ENCODE measurements at regions not wholly inside any gene's neighbourhood (a gene's known extent, or its start where the extent isn't known, plus 50 kb on each side); places are given as distances from the start of the nearest gene placed in this dataset.
"Not testable (repeated sequence)": the region's sequence is repeated elsewhere in the genome, so short reads cannot be mapped to it uniquely, and the experiment has no call there.

DNA sequence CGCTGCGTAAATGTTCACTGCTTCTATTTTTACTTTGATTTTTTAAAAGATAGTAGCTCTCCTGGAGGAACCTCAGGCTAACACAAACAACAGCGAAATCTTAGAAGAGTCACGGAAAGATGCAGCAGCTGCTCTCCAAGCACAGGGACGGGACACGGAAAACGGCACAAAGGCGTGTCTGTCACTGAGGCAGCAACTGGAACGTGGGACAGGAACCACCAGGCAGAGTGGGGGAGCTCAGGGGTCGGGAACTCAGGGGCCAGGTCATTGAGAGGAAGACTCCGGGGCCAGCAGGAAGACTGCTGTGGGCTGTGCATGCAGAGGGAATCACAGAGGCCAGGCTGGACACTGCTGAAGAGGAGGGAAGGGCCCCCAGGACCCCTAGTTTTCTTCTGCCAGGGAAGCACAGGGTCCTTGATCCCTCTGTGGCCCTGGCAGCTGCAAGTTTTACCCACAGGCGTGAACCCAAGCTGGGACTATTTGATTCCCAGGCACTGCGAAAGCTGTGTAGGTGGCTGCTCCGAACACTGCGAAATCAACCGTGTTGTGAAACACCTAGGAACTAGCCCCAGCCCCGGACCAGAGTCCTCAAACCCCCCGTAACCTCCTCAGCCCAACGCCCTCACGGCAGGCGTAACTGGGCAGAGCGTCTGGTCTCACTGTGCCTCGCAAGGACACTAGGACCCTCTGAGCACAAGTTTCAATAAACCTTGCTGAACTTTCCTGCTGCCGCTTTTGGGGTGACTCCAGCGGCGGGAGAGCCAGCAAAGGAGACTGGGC, 263.0 kb downstream of the EIPR1 start:
- DNase-seq, result no peak

DNA sequence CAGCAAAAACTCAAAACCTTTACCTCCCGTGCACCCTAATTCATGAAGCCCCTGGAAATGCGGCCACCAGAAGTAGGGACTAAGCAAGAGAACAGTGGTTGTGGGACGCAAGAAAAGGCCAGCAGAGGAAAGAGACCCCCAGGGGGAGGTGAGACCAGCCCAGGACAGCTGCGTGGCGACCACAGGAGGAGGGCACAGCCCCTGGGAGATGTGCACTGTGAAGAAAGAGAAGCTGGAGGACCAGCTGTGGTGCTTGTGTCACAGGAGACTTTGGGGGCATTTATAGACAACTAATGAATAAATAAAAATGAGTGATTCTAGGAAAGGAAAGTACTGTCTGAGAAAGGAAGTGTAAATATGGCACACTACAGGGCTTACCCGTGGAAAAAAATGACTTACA, 263.8 kb downstream of the EIPR1 start:
- DNase-seq, result no peak

DNA sequence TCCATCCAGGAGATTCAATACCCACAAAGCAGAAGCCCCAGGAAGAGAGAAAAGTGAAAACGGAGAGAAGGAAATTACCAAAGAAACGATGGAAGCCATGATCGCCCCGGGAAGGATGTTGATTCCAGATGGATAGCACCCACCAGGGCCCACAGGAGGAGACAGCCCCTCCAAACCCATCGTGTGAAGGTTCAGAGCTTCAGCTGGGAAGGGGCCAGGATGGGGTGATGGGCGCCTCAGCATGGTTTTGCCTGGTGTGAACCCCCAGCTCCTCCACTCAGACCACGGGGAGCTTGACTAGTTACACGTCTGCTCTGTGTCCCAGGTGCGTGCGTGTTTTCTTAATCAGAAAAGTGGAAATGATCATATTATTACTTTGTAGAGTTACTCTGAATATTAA, 264.5 kb downstream of the EIPR1 start:
- no peak for DNase-seq

DNA sequence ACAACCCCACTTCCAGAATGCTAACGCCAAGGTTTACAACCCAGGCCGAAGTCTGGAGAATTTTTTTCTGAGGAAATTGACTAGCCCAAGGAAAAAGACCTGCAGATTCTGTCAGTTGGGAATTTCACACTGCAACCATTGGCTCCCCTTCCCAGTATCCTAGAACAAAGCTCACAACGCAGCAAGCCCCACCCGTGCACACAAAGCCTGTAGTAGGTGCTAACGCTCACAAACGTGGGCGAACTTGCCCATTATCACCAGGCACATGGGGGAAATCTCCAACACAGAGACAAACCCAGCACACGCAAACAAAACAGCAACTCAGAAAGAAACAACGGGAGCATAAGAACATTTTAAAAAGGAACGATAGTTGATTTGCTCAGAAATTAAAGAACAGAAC, 265.1 kb downstream of the EIPR1 start:
- DNase-seq, result no peak

- DNase-seq, result no peak
Measured at GRCh38 chr2:3112131-3112530, 265.5 kb downstream of the EIPR1 start.

DNA sequence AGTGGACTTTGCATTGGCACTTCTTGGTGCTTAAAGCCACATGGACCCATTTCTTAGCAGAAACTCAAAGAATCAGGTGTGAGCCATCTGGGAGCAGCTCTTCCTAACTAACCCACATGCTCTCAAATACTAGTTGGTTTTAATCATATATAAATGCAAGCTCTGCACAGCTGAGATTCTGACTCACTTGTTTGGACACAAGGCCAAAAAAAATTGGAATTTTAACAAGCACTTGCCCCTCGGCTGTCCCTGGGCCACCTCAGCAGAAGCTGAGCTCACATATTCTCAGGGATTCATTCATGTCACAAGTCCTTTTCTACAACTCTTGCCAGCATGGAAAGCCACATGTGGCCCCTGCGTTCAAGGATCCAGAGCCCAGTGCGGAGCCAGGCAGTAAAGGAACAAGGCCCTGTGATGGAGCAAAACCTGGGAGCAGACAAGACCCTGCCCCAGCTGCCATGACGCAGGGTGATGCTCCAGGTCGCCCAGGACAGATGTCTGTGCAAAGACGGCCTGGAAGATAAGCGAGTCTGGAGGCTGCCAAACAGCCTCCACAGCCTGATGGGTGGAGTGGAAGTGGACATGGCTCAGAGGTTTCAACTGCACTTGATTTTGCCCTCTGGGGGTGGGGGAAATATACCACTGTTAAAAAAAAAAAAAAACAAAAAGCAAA, 266.5 kb downstream of the EIPR1 start:
- DNase-seq, result no peak

DNA sequence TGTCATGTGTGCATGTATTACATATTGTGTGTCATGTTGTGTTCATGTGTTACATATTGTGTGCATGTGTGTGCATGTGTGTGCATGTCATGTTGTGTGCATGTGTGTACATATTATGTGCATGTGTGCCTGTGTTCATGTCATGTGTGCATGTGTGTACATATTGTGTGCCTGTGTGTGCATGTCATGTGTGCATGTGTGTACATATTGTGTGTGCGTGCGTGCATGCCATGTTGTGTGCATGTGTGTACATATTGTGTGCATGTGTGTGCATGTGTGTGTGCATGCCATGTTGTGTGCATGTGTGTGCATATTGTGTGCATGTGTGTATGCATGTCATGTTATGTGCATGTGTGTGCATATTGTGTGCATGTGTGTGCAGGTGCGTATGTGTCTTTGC, 267.1 kb downstream of the EIPR1 start:
- no peak for DNase-seq

DNA sequence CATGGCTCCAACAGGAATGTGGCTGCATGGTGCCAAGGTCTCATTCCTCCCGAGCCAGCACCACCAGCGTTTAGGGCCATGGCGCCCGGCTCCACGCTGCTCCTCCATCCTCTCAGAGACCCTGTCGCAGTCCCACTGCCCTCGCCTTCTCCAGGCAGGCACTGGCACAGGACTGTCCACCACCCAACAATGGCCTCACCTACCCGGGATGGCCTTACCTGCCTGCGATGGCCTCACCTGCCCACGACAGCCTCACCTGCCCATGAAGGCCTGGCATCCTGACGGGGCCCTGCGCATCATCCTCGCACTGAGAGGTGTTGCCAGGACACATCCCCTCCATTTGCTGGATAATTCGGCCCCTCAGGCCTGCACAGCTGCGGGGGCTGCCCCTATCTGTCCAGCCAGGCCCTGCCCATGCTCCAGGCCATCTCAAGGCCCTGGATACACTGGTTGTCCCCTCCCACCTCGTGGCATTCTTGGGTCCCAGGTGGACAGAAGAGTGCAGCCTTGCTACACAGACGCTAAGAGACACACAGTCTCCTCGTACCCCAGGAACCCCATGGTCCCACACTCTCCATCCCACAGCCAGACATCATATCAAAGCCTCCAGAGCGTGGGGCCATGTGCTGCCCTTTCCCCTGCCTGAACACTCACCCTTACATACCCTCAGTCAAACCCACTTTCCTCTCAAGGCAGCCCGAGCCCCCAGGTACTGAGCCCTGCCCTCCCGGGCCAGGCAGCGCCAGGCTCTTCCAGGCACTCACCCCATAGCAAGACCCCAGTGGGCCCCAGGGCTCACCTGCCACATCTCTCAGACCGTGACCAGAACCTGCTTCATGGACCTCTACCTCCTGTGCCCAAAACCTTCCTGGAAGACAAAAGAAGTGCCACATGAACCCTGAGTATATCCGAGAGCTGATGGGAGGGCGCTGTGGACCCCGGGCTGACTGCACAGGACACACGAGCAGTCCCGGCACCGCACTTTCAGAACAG, 268.6 kb downstream of the EIPR1 start:
- DNase-seq, result no peak

GRCh38 chr2:3108105-3108504, 269.5 kb downstream of the EIPR1 start:
- DNase-seq, result no peak

DNA sequence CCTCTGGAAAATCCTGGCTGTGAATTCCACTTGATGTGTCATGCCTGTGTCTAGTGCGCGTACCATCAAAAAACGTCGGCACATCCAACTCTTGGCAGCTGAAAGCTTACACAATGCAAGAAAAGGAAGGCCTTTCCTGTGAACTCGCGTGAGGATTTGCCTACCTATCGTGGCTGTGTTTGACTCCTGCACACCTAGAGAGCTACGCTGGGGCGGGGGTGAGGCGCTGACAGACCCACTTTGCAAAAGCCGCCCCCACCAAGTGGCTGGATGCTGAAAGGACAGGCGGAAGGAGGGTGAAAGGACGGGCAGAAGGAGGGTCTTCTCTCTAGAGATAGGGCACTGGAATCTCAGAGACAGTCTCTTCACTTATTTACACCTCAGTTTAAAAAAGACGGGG, 270.1 kb downstream of the EIPR1 start:
- DNase-seq, result no peak

GRCh38 chr2:3105814-3106569, 271.6 kb downstream of the EIPR1 start:
- no peak for DNase-seq

DNA sequence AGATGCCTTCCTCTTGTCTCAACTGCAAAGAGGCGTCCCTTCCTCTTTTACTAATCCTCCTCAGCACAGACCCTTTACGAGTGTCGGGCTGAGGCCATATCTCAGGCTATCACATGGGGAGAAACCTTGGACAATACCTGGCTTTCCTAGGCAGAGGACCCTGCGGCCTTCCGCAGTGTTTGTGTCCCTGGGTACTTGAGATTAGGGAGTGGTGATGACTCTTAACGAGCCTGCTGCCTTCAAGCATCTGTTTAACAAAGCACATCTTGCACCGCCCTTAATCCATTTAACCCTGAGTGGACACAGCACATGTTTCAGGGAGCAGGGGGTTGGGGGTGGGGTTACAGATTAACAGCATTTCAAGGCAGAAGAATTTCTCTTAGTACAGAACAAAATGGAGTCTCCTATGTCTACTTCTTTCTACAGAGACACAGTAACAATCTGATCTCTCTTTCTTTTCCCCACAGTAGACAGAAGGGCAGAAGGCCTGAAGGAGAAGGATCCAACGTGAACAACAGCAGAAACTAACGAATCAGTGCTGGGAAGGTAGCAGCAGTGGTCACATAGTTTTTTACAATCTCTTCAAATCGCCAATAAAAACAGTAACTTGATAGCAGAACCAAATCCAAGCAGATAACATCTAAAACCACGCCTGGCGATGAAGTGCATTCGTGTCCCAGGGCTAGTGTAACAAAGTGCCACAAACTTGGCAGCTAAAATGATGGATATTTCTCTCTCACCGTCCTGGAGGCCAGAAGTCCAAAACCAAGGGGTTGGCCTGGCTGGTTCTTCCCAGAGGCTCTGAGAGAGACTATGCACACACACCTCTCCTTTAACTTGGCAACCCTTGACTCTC, 272.4 kb downstream of the EIPR1 start:
- DNase-seq, result not testable (repeated sequence)

DNA sequence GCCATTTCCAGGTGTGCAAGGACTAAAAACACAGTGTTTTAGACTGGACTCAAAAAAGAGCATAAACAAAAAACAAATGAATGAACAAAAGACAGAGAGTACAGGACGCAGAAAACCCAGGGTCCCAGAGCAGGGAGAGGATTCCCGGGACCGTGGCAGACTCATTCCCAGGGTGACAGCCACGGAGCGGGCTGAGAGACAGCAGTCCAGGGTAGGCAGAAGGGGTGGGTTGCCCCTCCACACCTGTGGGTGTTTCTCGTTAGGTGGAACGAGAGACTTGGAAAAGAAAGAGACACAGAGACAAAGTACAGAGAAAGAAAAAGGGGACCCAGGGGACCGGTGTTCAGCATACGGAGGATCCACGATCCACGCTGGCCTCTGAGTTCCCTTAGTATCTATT, 273.4 kb downstream of the EIPR1 start:
- DNase-seq, result no peak

DNA sequence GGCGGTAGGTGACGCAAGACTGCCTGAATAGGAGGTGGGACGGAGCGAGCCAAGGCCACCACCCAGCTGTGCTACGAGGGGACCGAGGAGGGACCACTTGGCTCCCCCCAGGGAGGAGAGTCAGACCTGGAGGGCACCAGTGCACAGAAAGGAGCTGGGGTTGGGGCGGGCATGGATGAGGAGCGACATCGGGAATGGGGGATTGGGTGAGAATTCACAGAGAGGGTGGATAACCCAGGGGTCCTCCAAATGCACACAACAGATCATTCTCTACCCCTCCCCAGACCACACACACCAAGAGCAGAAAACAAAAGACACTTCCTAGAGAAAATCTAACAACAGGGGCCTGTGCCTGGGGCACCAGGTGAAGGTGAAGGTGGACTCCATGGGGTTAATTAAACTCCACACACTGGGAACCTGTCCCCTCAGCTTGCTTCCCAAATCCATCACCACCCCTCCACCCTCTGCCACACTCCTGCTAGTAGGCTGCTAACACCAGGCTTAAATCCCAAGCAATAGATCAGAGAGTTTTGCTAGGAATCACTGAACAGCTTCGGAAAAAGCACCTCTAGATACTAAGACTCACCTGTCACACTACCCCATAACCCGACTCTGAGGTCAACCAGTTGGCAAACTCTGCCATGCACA, 274.6 kb downstream of the EIPR1 start:
- no peak for DNase-seq

DNA sequence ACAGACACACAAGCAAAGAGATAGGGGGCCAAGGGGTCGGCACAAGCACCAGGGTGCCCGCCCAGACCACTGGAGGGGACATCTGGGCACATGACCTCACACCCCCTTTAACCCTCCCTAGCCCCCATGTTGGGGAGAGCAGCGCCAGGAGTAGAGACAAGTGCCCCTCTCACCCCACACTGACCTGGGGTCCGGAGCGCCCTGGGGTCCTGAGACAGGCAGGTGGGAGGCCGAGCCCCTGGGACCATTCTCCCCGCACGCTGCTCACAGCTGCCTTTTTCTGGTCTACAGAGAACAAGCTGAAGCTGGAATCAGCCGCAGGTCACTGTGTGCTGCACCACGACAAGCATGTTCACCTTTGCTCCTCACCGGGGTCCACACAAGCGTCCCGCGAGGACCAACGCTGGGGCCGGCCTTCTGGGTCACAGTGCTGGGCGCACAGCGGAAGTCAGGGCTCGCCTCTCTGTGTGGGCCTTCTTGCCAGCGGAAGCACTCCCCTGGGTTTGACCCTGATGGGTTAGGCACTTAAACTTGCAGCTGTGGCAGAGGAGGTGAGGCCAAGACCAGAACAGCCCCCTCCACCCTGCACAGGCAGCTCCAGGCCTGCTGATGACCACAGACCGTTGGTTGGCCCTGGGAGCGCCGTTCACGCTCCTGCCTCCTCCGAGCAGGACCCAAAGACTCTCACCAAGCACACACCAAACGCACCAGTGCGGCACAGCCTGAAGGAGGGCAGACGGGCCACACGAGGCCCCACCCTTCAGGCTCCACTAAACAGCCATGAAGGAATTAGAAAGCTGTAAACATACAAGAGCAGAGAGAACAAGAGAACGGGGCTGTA, 275.3 kb downstream of the EIPR1 start:
- no peak for DNase-seq

DNA sequence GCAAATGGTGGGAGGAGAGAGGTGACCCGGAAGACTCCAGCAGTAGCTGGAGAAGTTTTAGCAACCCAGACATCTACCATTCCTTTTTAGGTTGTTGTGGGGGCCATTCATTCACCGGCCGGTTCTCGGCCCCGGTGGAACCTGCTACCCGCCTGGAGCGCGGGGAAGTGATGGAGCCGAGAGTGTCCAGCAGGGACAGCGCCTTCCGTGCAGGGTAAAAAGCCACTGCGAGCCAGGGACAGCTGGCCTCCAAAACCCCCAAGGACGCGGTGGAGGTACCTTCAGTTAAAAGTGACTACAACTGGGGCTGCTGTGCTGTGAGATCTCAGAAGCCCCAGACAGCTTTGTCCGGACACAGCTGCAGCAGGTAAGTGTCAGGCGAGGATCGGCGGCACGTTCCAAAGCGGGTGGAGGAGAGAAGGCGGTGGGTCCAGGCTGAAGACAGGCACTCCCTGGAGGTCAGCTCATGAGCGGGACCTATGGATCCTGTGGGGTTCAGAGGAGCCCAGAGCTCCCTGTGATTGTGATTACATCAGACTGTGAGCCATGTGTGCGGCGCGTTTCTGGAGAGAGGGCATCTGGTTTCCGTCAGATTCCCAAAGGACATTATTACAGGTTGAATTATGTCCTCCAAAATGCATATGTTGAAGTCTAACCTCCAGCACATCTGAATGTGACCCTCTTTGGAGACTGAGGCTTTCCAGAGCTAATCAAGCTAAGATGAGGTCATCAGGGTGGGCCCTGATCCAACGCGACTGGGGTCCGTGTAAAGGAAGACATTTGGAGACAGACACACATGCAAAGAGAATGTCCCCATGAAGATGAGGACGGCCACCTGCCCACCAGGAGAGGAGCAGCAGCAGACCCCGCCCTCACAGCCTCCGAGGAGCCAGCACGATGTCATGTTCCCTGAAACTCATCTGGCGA, 276.3 kb downstream of the EIPR1 start:
- DNase-seq, result no peak

- no peak for DNase-seq
Measured at GRCh38 chr2:3100386-3100785, 277.2 kb downstream of the EIPR1 start.

DNA sequence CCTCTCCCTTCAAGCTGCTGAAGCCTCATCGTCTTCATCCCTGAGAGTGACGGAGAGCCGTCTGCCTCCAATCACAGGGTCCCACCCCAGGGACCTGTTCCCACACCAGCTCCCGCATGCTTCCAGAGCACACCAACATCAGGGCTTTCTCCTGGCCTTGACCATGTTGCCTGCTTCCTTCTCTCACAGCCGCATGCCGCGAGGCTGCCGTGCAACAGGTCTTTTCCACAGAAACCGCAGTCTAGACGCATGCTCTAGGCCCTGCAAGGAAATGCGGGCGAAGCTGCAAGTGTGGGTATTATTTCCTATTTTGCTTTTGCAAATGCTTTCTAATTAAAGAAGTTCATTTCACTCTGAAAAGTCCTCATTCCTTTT, 277.8 kb downstream of the EIPR1 start:
- no peak for DNase-seq
